HuH-7 (cell line): ENCODE measurements at regions not wholly inside any gene's neighbourhood (a gene's known extent, or its start where the extent isn't known, plus 50 kb on each side); places are given as distances from the start of the nearest gene placed in this dataset.
"Not testable (repeated sequence)": the region's sequence is repeated elsewhere in the genome, so short reads cannot be mapped to it uniquely, and the experiment has no call there.

ENCODE experiments used
- DNase-seq: peaks from one replicate; pipeline ENCODE4 v3.0.0; 2011; ENCODE audit warnings: low spot score

DNA sequence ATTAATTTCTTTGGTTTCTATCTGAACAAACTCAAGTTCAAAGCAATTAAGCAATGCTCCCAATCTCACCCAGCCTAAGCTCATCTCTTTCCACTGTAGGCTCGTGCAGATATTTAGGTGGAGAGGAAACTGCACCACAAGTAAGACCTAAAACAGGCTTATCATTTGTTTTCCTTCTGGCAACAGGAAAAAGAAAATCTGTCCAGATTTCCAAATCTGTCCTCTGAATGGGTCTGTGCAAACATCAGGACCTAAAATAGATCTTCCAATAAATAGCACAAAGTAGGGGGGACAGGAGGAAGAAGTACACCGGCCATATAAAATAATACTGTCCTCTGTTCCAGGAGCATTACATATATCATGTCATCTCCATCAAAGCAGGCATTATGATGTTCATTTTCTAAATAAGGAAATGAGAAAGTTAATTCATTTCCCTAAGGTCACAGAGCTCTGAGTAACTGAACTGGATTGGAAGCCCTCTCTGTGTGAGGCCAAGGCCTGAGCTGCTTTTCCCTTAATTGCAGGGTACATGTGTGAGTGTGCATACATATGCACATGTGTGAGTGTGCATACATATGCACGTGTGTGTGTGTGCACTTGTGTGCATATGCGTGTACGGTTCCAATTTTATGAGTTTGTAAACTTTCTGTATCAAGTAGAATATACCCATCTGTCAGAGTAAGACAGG is 92.8 kb upstream of the PARD3 start:
- DNase-seq, result no peak

DNA sequence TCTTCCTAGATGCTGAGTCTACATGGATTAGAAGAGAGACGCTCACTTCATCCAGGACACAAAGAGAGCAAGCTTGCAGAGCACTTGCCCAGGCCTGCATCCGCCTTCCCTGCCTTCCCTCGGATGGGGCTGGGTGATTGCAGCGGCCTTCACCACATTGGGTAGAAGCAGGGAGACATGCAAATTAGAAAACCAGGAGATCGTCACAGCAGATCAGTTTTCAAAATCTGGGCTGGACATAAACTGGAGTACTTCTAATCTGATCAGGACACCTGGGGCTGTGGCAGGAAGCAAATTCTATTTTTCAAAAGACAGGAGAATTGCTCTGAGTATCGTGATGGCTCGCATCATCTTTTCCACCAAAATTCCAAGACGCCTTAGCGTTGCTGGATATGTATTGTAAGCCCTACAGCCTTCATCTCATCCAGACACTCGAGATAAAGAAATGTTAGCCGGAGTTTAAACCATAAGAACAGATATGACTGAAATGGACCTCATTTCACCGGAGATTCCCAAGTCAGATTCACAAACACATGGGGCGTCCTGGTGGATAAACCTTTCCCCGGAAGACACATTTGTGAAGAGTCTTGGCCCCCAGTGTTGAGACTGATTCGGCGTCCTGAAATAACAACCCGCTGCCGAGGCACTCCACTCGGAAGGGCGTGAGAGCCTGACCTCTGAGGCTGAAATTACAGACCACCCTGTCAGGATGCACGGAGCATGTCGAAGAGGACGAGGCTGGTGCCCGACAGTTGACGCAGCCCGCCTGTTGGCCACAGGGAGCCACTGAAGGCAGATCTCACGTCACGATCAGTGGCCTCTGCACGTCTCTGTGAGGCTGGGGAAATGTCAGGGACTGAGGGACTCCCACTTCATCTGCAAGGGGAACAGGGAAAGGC is 91.2 kb upstream of the PARD3 start:
- DNase-seq, result peak; percentile 35

DNA sequence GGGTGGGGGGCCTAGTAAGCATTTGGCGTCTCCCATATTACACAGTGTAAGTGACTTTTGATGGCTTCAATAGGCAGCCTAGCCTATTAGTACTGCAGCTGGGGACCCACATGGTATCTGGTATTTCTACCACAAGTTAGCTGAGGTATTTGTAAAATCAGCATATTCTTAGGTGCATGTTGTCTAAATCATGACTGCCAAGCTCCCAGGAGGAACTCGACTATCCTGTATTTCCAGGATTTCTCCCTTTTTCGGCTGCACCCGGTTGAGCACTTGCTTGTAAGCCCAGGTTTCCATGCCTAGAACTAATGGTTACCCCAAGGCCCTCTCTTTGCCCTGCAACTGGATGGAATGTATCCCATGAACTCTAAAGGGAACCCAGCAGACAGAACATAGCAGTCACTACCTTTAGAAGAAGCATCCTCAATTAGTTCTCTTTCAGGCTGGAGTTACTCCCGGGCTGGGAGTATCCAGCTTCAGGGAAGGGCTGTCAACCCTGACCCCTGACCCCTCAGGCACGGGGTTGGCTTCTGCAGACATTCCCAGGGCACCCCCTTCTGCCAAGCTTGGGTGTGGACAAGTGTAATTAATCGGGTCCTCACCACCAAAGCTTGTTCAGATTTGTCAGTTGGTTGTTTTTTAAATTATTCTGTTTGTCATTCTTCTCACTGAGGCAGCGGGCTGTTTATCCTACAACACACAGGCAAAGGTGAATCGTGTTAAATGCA is 90.3 kb upstream of the PARD3 start:
- DNase-seq, result no peak

DNA sequence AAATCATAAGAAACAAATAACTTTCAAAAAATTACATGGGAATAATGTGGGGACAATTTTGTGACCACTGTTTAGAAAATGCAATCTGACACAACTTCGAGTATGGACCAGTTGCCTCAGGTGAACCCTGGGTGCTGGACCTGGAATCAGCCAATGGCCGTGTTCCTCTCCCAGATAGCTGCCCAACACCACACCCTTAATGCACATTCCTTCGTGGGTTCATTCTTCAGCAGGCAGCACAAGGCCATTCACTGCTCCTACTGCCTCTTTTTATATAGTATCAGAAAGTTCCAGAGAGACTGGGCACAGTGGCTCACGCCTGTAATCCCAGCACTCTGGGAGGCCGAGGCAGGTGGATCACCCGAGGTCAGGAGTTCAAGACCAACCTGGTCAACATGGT is 89.1 kb upstream of the PARD3 start:
- DNase-seq, result no peak

DNA sequence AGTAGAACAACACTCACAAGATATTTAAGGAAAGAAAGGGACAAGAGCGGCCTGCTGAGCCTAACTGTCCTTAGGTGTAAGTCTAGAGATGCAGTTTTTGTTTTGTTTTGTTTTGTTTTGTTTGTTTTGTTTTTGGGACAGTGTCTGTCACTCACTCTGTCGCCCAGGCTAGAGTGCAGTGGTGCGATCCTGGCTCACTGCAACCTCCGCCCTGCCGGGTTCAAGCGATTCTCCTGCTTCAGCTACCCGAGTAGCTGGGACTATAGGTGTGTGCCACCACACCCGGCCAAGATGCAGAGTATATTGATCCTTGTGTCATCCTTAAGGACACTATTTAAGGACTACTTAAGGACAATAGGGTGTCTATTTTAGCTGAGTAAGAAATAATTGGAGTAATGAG is 84.1 kb upstream of the PARD3 start:
- DNase-seq, result no peak

GRCh38 chr10:34895977-34896376 is 80.9 kb upstream of the PARD3 start:
- no peak for DNase-seq

GRCh38 chr10:34895046-34895445 is 80.0 kb upstream of the PARD3 start:
- DNase-seq, result not testable (repeated sequence)

- not testable (repeated sequence) for DNase-seq
Observed at GRCh38 chr10:34892521-34892920, 77.4 kb upstream of the PARD3 start.

DNA sequence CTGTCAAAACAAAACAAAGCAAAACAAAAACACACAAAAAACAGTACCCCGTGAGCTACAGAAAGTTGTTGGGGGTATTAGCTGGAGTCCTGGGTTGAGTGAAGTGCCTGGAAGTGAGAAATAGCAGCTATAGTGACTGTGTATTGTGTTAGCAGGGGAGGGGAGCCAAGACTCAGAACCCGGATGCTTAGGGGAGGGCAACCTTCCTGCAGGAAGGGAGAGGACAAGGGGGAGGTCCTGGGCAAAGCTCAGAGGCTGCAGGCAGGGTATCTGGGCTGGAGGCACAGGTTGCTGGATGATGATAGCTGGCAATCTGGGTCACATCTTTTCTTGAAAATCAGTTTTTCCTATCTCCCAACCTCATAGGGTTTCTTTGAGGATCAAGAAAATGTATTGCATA is 75.8 kb upstream of the PARD3 start:
- DNase-seq, result no peak

- DNase-seq, result no peak
Observed at GRCh38 chr10:34889004-34889869, 74.1 kb upstream of the PARD3 start.

DNA sequence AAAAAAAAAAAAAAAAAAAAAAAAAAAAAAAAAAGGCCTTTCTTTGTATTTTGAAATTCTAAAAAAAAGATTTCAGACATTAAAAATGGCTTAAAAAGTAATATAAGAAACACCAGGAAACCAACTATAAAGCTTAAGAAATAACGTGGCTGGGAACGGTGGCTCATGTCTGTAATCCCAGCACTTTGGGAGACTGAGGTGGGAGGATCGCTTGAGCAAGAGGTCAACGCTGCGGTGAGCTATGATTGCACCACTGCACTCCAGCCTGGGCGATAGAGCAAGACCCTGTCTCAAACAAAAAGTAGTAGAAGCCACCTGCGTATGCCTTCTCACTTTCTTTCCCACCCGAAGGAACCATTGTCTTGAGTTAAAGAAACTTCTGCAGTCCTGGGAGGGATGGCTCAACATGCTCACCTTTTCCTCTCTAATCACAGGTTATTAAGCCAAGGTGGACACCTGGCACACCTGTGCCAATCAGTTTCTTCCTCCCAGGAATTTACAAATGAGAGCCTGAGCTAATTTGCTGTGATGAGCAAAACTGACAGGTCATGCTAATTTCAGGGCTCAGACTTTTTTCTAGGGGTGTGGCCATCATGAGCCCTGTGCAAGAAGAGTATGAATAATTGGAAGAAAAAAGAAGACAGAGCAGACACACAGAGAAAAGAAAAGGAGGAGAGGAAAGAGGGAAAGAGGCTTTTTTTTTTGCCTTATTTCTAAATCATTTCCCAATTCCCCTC is 72.0 kb upstream of the PARD3 start:
- DNase-seq, result no peak

DNA sequence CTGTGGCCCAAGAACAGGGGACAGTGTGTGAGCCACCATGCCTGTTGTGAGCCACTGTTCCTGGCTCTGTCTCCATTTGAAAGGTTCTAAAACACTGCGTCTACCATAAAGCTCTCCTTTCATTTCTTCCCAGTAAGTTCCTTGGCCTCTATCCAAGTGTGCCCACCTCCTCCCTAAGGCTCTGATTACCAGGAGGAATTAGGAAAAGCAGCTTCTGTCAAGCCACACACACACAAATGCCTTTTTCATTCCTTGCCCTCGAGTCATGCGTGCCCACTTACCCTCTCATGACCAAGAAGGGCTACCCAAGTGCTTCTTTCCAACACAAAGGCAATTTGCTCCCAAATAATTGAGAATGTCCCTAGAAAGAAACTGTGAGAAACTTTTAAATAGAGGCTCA is 70.8 kb upstream of the PARD3 start:
- DNase-seq, result no peak

GRCh38 chr10:34885011-34885410 is 69.9 kb upstream of the PARD3 start:
- no peak for DNase-seq

- DNase-seq, result no peak
Observed at GRCh38 chr10:34884272-34884952, 69.3 kb upstream of the PARD3 start.

GRCh38 chr10:34880817-34881216 is 65.7 kb upstream of the PARD3 start:
- DNase-seq, result no peak

- not testable (repeated sequence) for DNase-seq
Observed at GRCh38 chr10:34878651-34879050, 63.6 kb upstream of the PARD3 start.

GRCh38 chr10:34875061-34875460 is 60.0 kb upstream of the PARD3 start:
- DNase-seq, result no peak

DNA sequence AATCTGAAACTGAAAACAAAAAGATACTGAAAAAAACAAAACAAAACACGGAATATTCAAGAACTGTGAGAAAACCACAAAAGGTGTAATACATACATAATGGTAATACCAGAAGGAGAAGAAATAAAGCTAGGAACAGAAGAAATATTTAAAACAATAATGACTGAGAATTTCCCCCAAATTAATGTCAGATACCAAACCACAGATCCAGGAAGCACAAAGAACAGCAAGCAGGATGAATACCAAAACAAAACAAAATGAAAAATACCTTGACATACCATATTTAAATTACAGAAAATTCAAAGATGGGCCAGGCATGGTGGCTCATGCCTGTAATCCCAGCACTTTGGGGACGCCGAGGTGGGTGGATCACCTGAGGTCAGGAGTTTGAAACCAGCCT is 57.7 kb upstream of the PARD3 start:
- no peak for DNase-seq

DNA sequence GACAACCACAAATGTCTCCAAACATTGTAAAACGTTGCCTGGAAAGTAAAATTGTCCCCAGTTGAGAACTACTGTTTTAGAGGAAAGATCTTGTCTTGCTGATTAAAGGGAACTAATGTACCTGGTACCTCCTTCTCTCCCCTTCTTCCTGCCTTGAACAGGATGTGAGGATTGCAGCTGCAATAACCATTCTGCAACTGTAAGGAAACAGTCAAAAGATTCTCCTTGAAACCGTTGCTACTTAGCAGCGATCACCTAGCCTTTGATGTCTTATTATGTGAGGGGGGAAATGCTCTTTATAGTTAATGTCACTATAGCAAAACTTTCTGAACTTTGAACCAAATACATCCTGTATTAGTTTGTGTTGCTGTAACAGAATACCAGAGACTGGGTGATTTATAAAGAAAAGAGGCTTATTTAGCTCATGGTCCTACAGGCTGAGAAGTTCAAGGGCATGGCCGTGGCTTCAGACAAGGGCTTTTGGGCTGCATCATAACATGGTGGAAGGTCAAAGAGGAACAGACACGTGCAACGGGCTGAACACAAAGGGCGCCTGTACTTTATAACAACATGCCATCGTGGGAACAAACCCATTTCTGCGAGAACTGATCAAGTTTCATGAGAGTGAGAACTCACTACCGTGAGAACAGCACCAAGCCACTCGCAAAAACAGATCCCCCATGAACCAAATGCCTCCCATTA is 54.2 kb upstream of the PARD3 start:
- DNase-seq, result no peak

DNA sequence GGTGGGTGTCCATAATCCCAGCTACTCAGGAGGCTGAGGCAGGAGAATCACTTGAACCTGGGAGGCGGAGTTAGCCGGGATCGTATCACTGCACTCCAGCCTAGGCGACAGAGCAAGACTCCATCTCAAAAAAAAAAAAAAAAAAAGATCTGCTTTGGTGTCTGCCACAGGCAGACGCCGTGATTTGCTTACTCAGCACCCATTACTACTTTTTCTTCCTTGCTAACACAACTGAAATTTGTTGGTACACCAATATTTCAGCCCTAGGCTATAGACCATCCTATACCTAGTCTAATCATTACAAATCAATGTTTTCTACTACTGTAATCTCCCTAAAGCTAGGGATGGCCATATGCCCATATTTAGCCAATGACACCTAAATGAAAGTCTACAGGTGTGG is 53.5 kb upstream of the PARD3 start:
- no peak for DNase-seq
